Skeletal muscle tissue (tissue), 3 donors: ENCODE measurements at regions not wholly inside any gene's neighbourhood (a gene's known extent, or its start where the extent isn't known, plus 50 kb on each side); places are given as distances from the start of the nearest gene placed in this dataset.

Experiments
- H3K27ac ChIP-seq: one replicate; pipeline ENCODE4 v1.7.0; 2013; ENCODE audit warnings: mild to moderate bottlenecking, low read depth, low read length, inconsistent platforms
- H3K27me3 ChIP-seq, 3 donors: one replicate each; pipeline ENCODE4 v1.7.0; 2013; ENCODE audit warnings: low read length in 3 of 3; ENCODE audit not compliant: control insufficient read depth in 3 of 3, insufficient read depth in 3 of 3
- H3K36me3 ChIP-seq, 3 donors: one replicate each; pipeline ENCODE4 v1.7.0; 2013; ENCODE audit warnings: low read length in 3 of 3; ENCODE audit not compliant: control insufficient read depth in 3 of 3, insufficient read depth in 3 of 3
- H3K4me1 ChIP-seq, 3 donors: one replicate each; pipeline ENCODE4 v1.7.0; 2013; ENCODE audit warnings: low read length in 3 of 3, mild to moderate bottlenecking in 3 of 3; ENCODE audit not compliant: control insufficient read depth in 3 of 3, insufficient read depth in 3 of 3
- H3K4me3 ChIP-seq, 3 donors: one replicate each; pipeline ENCODE4 v1.7.0; 2013; ENCODE audit warnings: low read length in 3 of 3
- H3K9ac ChIP-seq, 3 donors: one replicate each; pipeline ENCODE4 v1.7.0; 2013; ENCODE audit warnings: low read length in 3 of 3, mild to moderate bottlenecking in 3 of 3, moderate library complexity in 2 of 3, low read depth in 1 of 3
- H3K9me3 ChIP-seq, 3 donors: one replicate each; pipeline ENCODE4 v1.7.0; 2013; ENCODE audit warnings: low read length in 3 of 3; ENCODE audit not compliant: control insufficient read depth in 3 of 3
- donor health status: Osteomylitis.

GRCh38 chr6:167499161-167499660 is 174.3 kb downstream of the TTLL2 start:
- Histone ChIP-seq H3K36me3 (no peaks in the 10 kb centered on the region), H3K9ac (no peak overlapping the region), H3K4me3 (no peak overlapping the region), H3K27ac (no peak overlapping the region), H3K27me3 (peaks cover 2 to 6% (median 4%) of the 10 kb centered on the region in 3 donors), H3K4me1 (peaks cover 7 to 18% (median 15%) of the 10 kb centered on the region in 3 donors), H3K9me3 (no peaks in the 10 kb centered on the region)

- no peaks in the 10 kb centered on the region for H3K36me3 ChIP-seq
- H3K4me3 ChIP-seq, result no peak overlapping the region
- peaks cover 2 to 6% (median 3%) of the 10 kb centered on the region in 3 donors for H3K4me1 ChIP-seq
Observed at GRCh38 chr6:167500961-167501360, 176.1 kb downstream of the TTLL2 start.

GRCh38 chr6:167501831-167502385 is 177.0 kb downstream of the TTLL2 start:
- Histone ChIP-seq H3K27me3 (peaks cover 0 to 2% (median 0%) of the 10 kb centered on the region in 3 donors), H3K27ac (no peak overlapping the region), H3K9ac (no peak overlapping the region), H3K36me3 (no peaks in the 10 kb centered on the region), H3K4me1 (peaks cover 0 to 4% (median 0%) of the 10 kb centered on the region in 3 donors), H3K9me3 (no peaks in the 10 kb centered on the region), H3K4me3 (no peak overlapping the region)

More at GRCh38 chr6:167500961-167501360, 176.1 kb downstream of the TTLL2 start:
- no peaks in the 10 kb centered on the region for H3K9me3 ChIP-seq
- H3K9ac ChIP-seq, result no peak overlapping the region
- no peak overlapping the region for H3K27ac ChIP-seq
- peaks cover 0 to 2% (median 0%) of the 10 kb centered on the region in 3 donors for H3K27me3 ChIP-seq

- Histone ChIP-seq H3K36me3 (no peaks in the 10 kb centered on the region), H3K4me1 (peaks cover 0 to 4% (median 0%) of the 10 kb centered on the region in 3 donors), H3K27me3 (peaks cover 0 to 2% (median 0%) of the 10 kb centered on the region in 3 donors), H3K4me3 (no peak overlapping the region), H3K9ac (no peak overlapping the region), H3K9me3 (no peaks in the 10 kb centered on the region), H3K27ac (no peak overlapping the region)
Observed at GRCh38 chr6:167502471-167502870, 177.6 kb downstream of the TTLL2 start.

- H3K9ac ChIP-seq, result no peak overlapping the region
- no peak overlapping the region for H3K27ac ChIP-seq
- peaks cover 0 to 4% (median 0%) of the 10 kb centered on the region in 3 donors for H3K4me1 ChIP-seq
- no peaks in the 10 kb centered on the region for H3K9me3 ChIP-seq
- H3K36me3 ChIP-seq, result no peaks in the 10 kb centered on the region
- peaks cover 6 to 11% (median 6%) of the 10 kb centered on the region in 3 donors for H3K27me3 ChIP-seq
- H3K4me3 ChIP-seq, result no peak overlapping the region
Observed at GRCh38 chr6:167504385-167504961, 179.6 kb downstream of the TTLL2 start.

GRCh38 chr6:167505199-167505598 is 180.3 kb downstream of the TTLL2 start:
- Histone ChIP-seq H3K4me3 (no peak overlapping the region), H3K27me3 (peaks cover 7 to 13% (median 10%) of the 10 kb centered on the region in 3 donors)

GRCh38 chr6:167505782-167506181 is 180.9 kb downstream of the TTLL2 start:
- Histone ChIP-seq H3K27ac (no peak overlapping the region), H3K9me3 (no peaks in the 10 kb centered on the region), H3K9ac (no peak overlapping the region), H3K27me3 (peaks cover 7 to 13% (median 10%) of the 10 kb centered on the region in 3 donors), H3K4me3 (no peak overlapping the region), H3K4me1 (peaks cover 0 to 4% (median 0%) of the 10 kb centered on the region in 3 donors), H3K36me3 (no peaks in the 10 kb centered on the region)

More at GRCh38 chr6:167505199-167505598, 180.3 kb downstream of the TTLL2 start:
- no peak overlapping the region for H3K9ac ChIP-seq
- H3K27ac ChIP-seq, result no peak overlapping the region
- H3K9me3 ChIP-seq, result no peaks in the 10 kb centered on the region
- peaks cover 0 to 4% (median 0%) of the 10 kb centered on the region in 3 donors for H3K4me1 ChIP-seq
- H3K36me3 ChIP-seq, result no peaks in the 10 kb centered on the region

- Histone ChIP-seq H3K4me3 (no peak overlapping the region), H3K9me3 (no peaks in the 10 kb centered on the region), H3K4me1 (peaks cover 0 to 4% (median 0%) of the 10 kb centered on the region in 3 donors), H3K36me3 (no peaks in the 10 kb centered on the region), H3K9ac (no peak overlapping the region), H3K27ac (no peak overlapping the region), H3K27me3 (peaks cover 10 to 13% (median 10%) of the 10 kb centered on the region in 3 donors)
Observed at GRCh38 chr6:167506443-167507301, 181.8 kb downstream of the TTLL2 start.

- peaks cover 10 to 18% (median 10%) of the 10 kb centered on the region in 3 donors for H3K27me3 ChIP-seq
- no peak overlapping the region for H3K4me3 ChIP-seq
- peaks cover 0 to 4% (median 0%) of the 10 kb centered on the region in 3 donors for H3K4me1 ChIP-seq
- H3K9me3 ChIP-seq, result no peaks in the 10 kb centered on the region
- no peak overlapping the region for H3K9ac ChIP-seq
- H3K36me3 ChIP-seq, result no peaks in the 10 kb centered on the region
- no peak overlapping the region for H3K27ac ChIP-seq
Observed at GRCh38 chr6:167507376-167507945, 182.6 kb downstream of the TTLL2 start.
